GM18519 (cell line): ENCODE measurements at regions not wholly inside any gene's neighbourhood (a gene's known extent, or its start where the extent isn't known, plus 50 kb on each side); places are given as distances from the start of the nearest gene placed in this dataset.

Experiments
- ATAC-seq: cut with Tn5 transposase; IDR thresholded peaks from one replicate; pipeline ENCODE4 v1.9.1; 2021; ENCODE audit warnings: mild to moderate bottlenecking, moderate library complexity; ENCODE audit not compliant: unreplicated experiment, low FRiP score

- no peak for ATAC-seq
These were observed 65.2 kb upstream of the ITPRID1 start for GRCh38 chr7:31448649-31449048.

GRCh38 chr7:31455844-31456243, 58.0 kb upstream of the ITPRID1 start:
- ATAC-seq: no peak

GRCh38 chr7:31456646-31457368, 57.1 kb upstream of the ITPRID1 start:
- ATAC-seq: no peak

GRCh38 chr7:31457551-31457950, 56.3 kb upstream of the ITPRID1 start:
- ATAC-seq: no peak

- no peak for ATAC-seq
These were observed 55.7 kb upstream of the ITPRID1 start for GRCh38 chr7:31458203-31458602.

GRCh38 chr7:31462636-31463035, 51.3 kb upstream of the ITPRID1 start:
- ATAC-seq: no peak
